SK-N-MC (cell line): ENCODE measurements at regions not wholly inside any gene's neighbourhood (a gene's known extent, or its start where the extent isn't known, plus 50 kb on each side); places are given as distances from the start of the nearest gene placed in this dataset.

Source experiments
- EZH2 ChIP-seq: fragments of 200-600 bp; sonication (generic); IDR thresholded peaks from one replicate; pipeline ENCODE4 v1.6.1; 2017; ENCODE audit warnings: antibody characterized with exemption
- POLR2AphosphoS5 ChIP-seq: IDR thresholded peaks from 2 replicates; pipeline ENCODE4 v1.6.1; 2012; ENCODE audit warnings: mild to moderate bottlenecking, low read depth, low read length, borderline replicate concordance

DNA sequence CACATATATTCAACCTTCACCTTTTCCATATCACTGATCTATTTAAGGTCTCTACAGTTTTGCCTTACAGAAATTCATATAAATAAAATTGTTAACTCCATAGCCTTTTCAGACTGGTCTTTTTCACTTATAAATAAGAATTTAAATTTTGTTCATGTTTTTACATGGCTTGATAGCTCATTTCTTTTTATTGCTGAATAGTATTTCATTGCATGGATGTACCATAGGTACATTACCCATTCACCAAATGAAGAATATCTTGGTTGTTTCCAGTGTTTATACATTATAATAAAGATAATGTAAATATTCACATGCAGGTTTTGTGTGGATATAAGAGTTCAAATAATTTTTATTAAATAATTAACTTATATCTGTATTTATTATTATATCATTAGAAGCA, 1765.0 kb downstream of the OTOL1 start:
- no peak for TF ChIP-seq EZH2
- TF ChIP-seq POLR2AphosphoS5, result no peak
